PC-3 (cell line): ENCODE measurements at regions not wholly inside any gene's neighbourhood (a gene's known extent, or its start where the extent isn't known, plus 50 kb on each side); places are given as distances from the start of the nearest gene placed in this dataset.

Source experiments
- ATAC-seq: fragments of 200-7000 bp; cut with Tn5 transposase; 2 replicates; pipeline ENCODE4 v1.9.1; 2020; ENCODE audit warnings: mild to moderate bottlenecking, moderate library complexity
- BruUV-seq: library from RNA; stranded (reverse); fragments of 400-500 nt; replicated peaks from 2 replicates; lab custom pipeline; 2021; lab: Mats Ljungman, UMichigan
- CTCF ChIA-PET: fragments of 300-600 bp; sonication (Branson Sonifier 250); formaldehyde crosslinking; loops from one replicate; lab custom pipeline; 2022; ENCODE audit warnings: antibody characterized with exemption; lab: Charles Lee
- POLR2A ChIA-PET: fragments of 300-600 bp; sonication (Branson Sonifier 250); formaldehyde crosslinking; loops from one replicate; lab custom pipeline; 2022; ENCODE audit warnings: antibody characterized with exemption; ENCODE audit not compliant: unreplicated experiment; lab: Charles Lee
- DNase-seq: peaks from one replicate; pipeline ENCODE4 v3.0.0-alpha.2; 2015
- H2AFZ ChIP-seq: fragments of 300-600 bp; sonication (generic); 2 replicates; pipeline ENCODE4 v1.6.0; 2016; ENCODE audit warnings: antibody characterized with exemption, low read length
- H3F3A ChIP-seq: fragments of 300-600 bp; sonication (generic); one replicate; pipeline ENCODE4 v1.6.0; 2017; ENCODE audit warnings: antibody characterized with exemption, low read length, control low read depth, mild to moderate bottlenecking; ENCODE audit not compliant: unreplicated experiment
- H3K27ac ChIP-seq: fragments of 300-600 bp; sonication (generic); 2 replicates; pipeline ENCODE4 v1.5.1; 2016; ENCODE audit warnings: mild to moderate bottlenecking, low read length
- H3K27me3 ChIP-seq: fragments of 300-600 bp; sonication (generic); 2 replicates; pipeline ENCODE4 v1.6.1; 2016; ENCODE audit warnings: low read length, mixed read lengths
- H3K36me3 ChIP-seq: fragments of 300-600 bp; sonication (generic); 2 replicates; pipeline ENCODE4 v1.6.1; 2016; ENCODE audit warnings: low read depth, mixed run types, low read length, mixed read lengths
- H3K4me1 ChIP-seq: fragments of 300-600 bp; sonication (generic); 2 replicates; pipeline ENCODE4 v1.5.1; 2016; ENCODE audit warnings: low read length; ENCODE audit not compliant: insufficient read depth
- H3K4me2 ChIP-seq: fragments of 300-600 bp; sonication (generic); 2 replicates; pipeline ENCODE4 v1.6.0; 2016; ENCODE audit warnings: low read length
- H3K4me3 ChIP-seq: fragments of 300-600 bp; sonication (generic); 2 replicates; pipeline ENCODE4 v1.5.1; 2016; ENCODE audit warnings: mild to moderate bottlenecking, low read length, mixed read lengths
- H3K79me2 ChIP-seq: fragments of 300-600 bp; sonication (generic); 2 replicates; pipeline ENCODE4 v1.6.1; 2017; ENCODE audit warnings: low read length, mixed read lengths
- H3K9ac ChIP-seq: fragments of 300-600 bp; sonication (generic); 2 replicates; pipeline ENCODE4 v1.6.0; 2016; ENCODE audit warnings: mild to moderate bottlenecking, low read length
- H3K9me2 ChIP-seq: fragments of 300-600 bp; sonication (generic); replicated peaks from 2 replicates; pipeline ENCODE4 v1.6.1; 2016; ENCODE audit warnings: mixed run types, low read length, mixed read lengths
- H3K9me3 ChIP-seq: fragments of 300-600 bp; sonication (generic); 2 replicates; pipeline ENCODE4 v1.6.1; 2016; ENCODE audit warnings: low read length, mixed read lengths
- H4K20me1 ChIP-seq: fragments of 300-600 bp; sonication (generic); 2 replicates; pipeline ENCODE4 v1.6.1; 2016; ENCODE audit warnings: low read length, mixed read lengths
- CTCF ChIP-seq: fragments of 300-600 bp; sonication (generic); conservative IDR thresholded peaks from 2 replicates; pipeline ENCODE4 v1.5.1; 2017; ENCODE audit warnings: antibody characterized with exemption, low read depth, mild to moderate bottlenecking, low read length
- EZH2 ChIP-seq: fragments of 300-600 bp; sonication (generic); IDR thresholded peaks from one replicate; pipeline ENCODE4 v1.6.1; 2017; ENCODE audit warnings: antibody characterized with exemption, mild to moderate bottlenecking, low read length; ENCODE audit not compliant: unreplicated experiment
- EZH2phosphoT487 ChIP-seq: fragments of 300-600 bp; sonication (generic); IDR thresholded peaks from 2 replicates; pipeline ENCODE4 v1.6.1; 2018; ENCODE audit warnings: mild to moderate bottlenecking, antibody characterized with exemption, low read length, borderline replicate concordance
- intact Hi-C: fragments of 100-400 bp; cut with micrococcal nuclease; formaldehyde crosslinking; loops from 2 replicates; pipeline ENCODE4 v1.9.0; 2023

- ChIA-PET CTCF (no interaction called here), POLR2A (no interaction called here)
- Histone ChIP-seq H2AFZ (no peak overlapping the region), H3K36me3 (no peaks in the 10 kb centered on the region), H3K27me3 (peaks cover 14% of the 10 kb centered on the region; the same call in 1 of the 2 replicates), H3K9me2 (no peaks in the 10 kb centered on the region), H3K4me2 (no peak overlapping the region), H3K79me2 (no peaks in the 10 kb centered on the region), H3K4me3 (no peak overlapping the region), H4K20me1 (no peaks in the 10 kb centered on the region), H3K27ac (no peak overlapping the region), H3F3A (no peaks in the 10 kb centered on the region), H3K9ac (no peak overlapping the region), H3K4me1 (no peaks in the 10 kb centered on the region), H3K9me3 (no peaks in the 10 kb centered on the region)
- intact Hi-C loops = no loop called here
- TF ChIP-seq EZH2 (no peak), CTCF (no peak), EZH2phosphoT487 (no peak)
- ATAC-seq (no peak), DNase-seq (no peak)
- no TSS peak for BruUV-seq
These were observed 51.0 kb upstream of the RASGEF1B start for GRCh38 chr4:81522711-81523110.

GRCh38 chr4:81521708-81522107 is 50.0 kb upstream of the RASGEF1B start:
- H3K4me1 ChIP-seq = no peaks in the 10 kb centered on the region
- H3K4me3 ChIP-seq = no peak overlapping the region
- intact Hi-C loops = no loop called here
- H2AFZ ChIP-seq = no peak overlapping the region
- ChIA-PET POLR2A (no interaction called here), CTCF (no interaction called here)
- no peak for TF ChIP-seq EZH2
- TF ChIP-seq EZH2phosphoT487 = no peak
- TF ChIP-seq CTCF = no peak
- no peaks in the 10 kb centered on the region for H3F3A ChIP-seq
- H4K20me1 ChIP-seq = no peaks in the 10 kb centered on the region
- no peaks in the 10 kb centered on the region for H3K9me3 ChIP-seq
- H3K27ac ChIP-seq = no peak overlapping the region
- H3K9me2 ChIP-seq = no peaks in the 10 kb centered on the region
- H3K4me2 ChIP-seq = no peak overlapping the region
- H3K79me2 ChIP-seq = no peaks in the 10 kb centered on the region
- DNase-seq (no peak), ATAC-seq (no peak)
- no TSS peak for BruUV-seq
- H3K36me3 ChIP-seq = no peaks in the 10 kb centered on the region
- H3K27me3 ChIP-seq = peaks cover 14% of the 10 kb centered on the region; the same call in 1 of the 2 replicates
- no peak overlapping the region for H3K9ac ChIP-seq
